Hepatocyte (in vitro differentiated cells): ENCODE measurements at regions not wholly inside any gene's neighbourhood (a gene's known extent, or its start where the extent isn't known, plus 50 kb on each side); places are given as distances from the start of the nearest gene placed in this dataset.
A peak's percentile ranks its signal among the peaks of the same experiment; 100 is the strongest.

Experiments used
- DNase-seq: peaks from one replicate; pipeline ENCODE4 v3.0.0-alpha.2; 2016; ENCODE audit warnings: low spot score
- H2AFZ ChIP-seq: fragments of 200-600 bp; sonication (generic); 2 replicates; pipeline ENCODE4 v1.6.0; 2016; ENCODE audit warnings: antibody characterized with exemption, mild to moderate bottlenecking
- H3K27ac ChIP-seq: fragments of 200-600 bp; sonication (generic); 2 replicates; pipeline ENCODE4 v1.5.1; 2016; ENCODE audit warnings: mild to moderate bottlenecking
- H3K27me3 ChIP-seq: fragments of 200-600 bp; sonication (generic); 2 replicates; pipeline ENCODE4 v1.6.1; 2016
- H3K36me3 ChIP-seq: fragments of 200-600 bp; sonication (generic); replicated peaks from 2 replicates; pipeline ENCODE4 v1.5.1; 2016; ENCODE audit warnings: low read depth; ENCODE audit not compliant: insufficient read depth
- H3K4me1 ChIP-seq: fragments of 200-600 bp; sonication (generic); 2 replicates; pipeline ENCODE4 v1.5.1; 2016; ENCODE audit warnings: mild to moderate bottlenecking, moderate library complexity; ENCODE audit not compliant: insufficient read depth
- H3K4me2 ChIP-seq: fragments of 200-600 bp; sonication (generic); 2 replicates; pipeline ENCODE4 v1.6.0; 2016
- H3K4me3 ChIP-seq: fragments of 200-600 bp; sonication (generic); 2 replicates; pipeline ENCODE4 v1.5.1; 2016; ENCODE audit warnings: mild to moderate bottlenecking
- H3K79me2 ChIP-seq: fragments of 200-600 bp; sonication (generic); 2 replicates; pipeline ENCODE4 v1.6.0; 2017; ENCODE audit warnings: mild to moderate bottlenecking
- H3K9me2 ChIP-seq: fragments of 200-600 bp; sonication (generic); replicated peaks from 2 replicates; pipeline ENCODE4 v1.6.0; 2017; ENCODE audit warnings: mild to moderate bottlenecking; ENCODE audit not compliant: insufficient read depth
- H3K9me3 ChIP-seq: fragments of 200-600 bp; sonication (generic); 2 replicates; pipeline ENCODE4 v1.5.1; 2016; ENCODE audit warnings: low read depth, mild to moderate bottlenecking
- H4K20me1 ChIP-seq: fragments of 200-600 bp; sonication (generic); 2 replicates; pipeline ENCODE4 v1.6.0; 2016; ENCODE audit warnings: mild to moderate bottlenecking; ENCODE audit not compliant: insufficient read depth, poor library complexity, severe bottlenecking
- CTCF ChIP-seq: fragments of 200-600 bp; sonication (generic); IDR thresholded peaks from 2 replicates; pipeline ENCODE4 v1.5.1; 2016; ENCODE audit warnings: antibody characterized with exemption, mild to moderate bottlenecking; ENCODE audit not compliant: poor library complexity
- EZH2 ChIP-seq: fragments of 200-600 bp; sonication (generic); IDR thresholded peaks from 2 replicates; pipeline ENCODE4 v1.6.1; 2016; ENCODE audit warnings: antibody characterized with exemption, mild to moderate bottlenecking, borderline replicate concordance
- EZH2phosphoT487 ChIP-seq: fragments of 200-600 bp; sonication (generic); IDR thresholded peaks from one replicate; pipeline ENCODE4 v1.6.1; 2018; ENCODE audit warnings: antibody characterized with exemption, mild to moderate bottlenecking, low read depth, moderate library complexity; ENCODE audit not compliant: unreplicated experiment, severe bottlenecking
- WGBS: methylation state at CpG from one replicate; pipeline ENCODE4 v1.1.6; 2016; ENCODE audit warnings: low lambda C conversion rate; ENCODE audit errors: missing lambda C conversion rate; 5-methylcytosine and 5-hydroxymethylcytosine counted together

DNA sequence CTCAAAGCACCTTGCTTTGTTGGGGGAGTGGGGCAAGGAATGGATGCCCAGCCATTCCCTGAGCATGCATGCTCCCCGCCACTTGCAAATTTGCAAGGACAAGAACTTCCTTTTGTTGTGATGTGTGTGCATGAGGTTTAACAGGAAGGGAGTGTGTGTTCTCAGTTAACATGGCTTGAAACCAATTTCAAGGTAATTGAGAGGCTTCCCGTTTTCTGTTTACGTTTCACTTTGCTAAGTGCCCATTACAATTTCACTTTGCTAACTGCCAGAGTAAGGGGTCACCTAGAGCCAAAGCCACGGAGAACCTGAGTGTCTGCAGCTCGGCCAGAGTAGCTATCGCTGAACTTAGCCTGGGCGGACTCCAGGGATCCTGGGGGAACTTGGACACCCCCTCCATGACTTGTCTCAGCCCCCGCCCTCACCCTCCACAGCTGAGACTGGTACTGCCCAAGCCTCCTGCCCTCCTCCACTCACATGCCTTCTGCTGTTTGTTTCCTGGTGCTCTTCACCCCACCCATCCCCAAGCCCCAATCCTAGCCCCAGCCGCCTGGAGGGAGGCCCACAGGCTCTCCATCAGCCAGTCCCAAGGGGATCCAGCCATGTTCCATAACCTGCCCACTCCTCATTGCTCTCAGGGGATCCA, 53.6 kb upstream of the LAPTM4A start:
- Histone ChIP-seq H3K27ac (no peak overlapping the region), H3K9me2 (no peaks in the 10 kb centered on the region), H3K36me3 (no peaks in the 10 kb centered on the region), H3K4me1 (no peaks in the 10 kb centered on the region), H3K9me3 (no peaks in the 10 kb centered on the region), H3K79me2 (no peaks in the 10 kb centered on the region), H3K27me3 (no peaks in the 10 kb centered on the region), H3K4me2 (no peak overlapping the region), H2AFZ (no peak overlapping the region), H4K20me1 (no peaks in the 10 kb centered on the region), H3K4me3 (no peak overlapping the region)
- DNase-seq, result no peak
- WGBS, result 61% methylated on average over 8 of the region's 9 CpGs
- TF ChIP-seq EZH2, result no peak
- TF ChIP-seq CTCF, result no peak
- TF ChIP-seq EZH2phosphoT487, result no peak

DNA sequence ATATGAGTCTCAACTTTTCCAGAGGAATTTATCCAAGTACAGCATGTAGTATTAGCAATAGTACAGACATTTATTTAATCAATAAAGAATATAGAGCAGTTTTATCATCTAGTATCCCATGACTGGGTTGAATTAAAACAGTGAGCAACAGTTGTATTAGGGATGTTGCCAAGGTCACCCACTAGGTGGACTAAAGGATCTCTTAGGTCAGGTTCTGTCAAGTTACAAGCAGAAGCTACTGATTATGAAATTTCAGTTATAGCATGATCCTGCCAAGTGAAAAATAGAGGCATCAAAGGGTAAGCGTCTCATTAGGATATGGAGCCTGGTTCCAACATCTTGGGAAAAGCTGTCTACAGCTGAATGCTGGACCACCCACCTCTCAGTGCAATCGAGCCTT, 52.1 kb upstream of the LAPTM4A start:
- no peaks in the 10 kb centered on the region for H3K9me3 ChIP-seq
- no peaks in the 10 kb centered on the region for H3K36me3 ChIP-seq
- H3K27me3 ChIP-seq, result no peaks in the 10 kb centered on the region
- H3K9me2 ChIP-seq, result no peaks in the 10 kb centered on the region
- no peak overlapping the region for H3K4me2 ChIP-seq
- 73% methylated on average over 2 of the region's 2 CpGs for WGBS
- no peak overlapping the region for H2AFZ ChIP-seq
- H3K79me2 ChIP-seq, result no peaks in the 10 kb centered on the region
- no peak for DNase-seq
- H3K4me3 ChIP-seq, result no peak overlapping the region
- H4K20me1 ChIP-seq, result no peaks in the 10 kb centered on the region
- H3K4me1 ChIP-seq, result no peaks in the 10 kb centered on the region
- no peak overlapping the region for H3K27ac ChIP-seq
- TF ChIP-seq EZH2 (no peak), CTCF (peak; percentile 38)
